ENCODE measurements at regions not wholly inside any gene's neighbourhood (a gene's known extent, or its start where the extent isn't known, plus 50 kb on each side); places are given as distances from the start of the nearest gene placed in this dataset.

DNA sequence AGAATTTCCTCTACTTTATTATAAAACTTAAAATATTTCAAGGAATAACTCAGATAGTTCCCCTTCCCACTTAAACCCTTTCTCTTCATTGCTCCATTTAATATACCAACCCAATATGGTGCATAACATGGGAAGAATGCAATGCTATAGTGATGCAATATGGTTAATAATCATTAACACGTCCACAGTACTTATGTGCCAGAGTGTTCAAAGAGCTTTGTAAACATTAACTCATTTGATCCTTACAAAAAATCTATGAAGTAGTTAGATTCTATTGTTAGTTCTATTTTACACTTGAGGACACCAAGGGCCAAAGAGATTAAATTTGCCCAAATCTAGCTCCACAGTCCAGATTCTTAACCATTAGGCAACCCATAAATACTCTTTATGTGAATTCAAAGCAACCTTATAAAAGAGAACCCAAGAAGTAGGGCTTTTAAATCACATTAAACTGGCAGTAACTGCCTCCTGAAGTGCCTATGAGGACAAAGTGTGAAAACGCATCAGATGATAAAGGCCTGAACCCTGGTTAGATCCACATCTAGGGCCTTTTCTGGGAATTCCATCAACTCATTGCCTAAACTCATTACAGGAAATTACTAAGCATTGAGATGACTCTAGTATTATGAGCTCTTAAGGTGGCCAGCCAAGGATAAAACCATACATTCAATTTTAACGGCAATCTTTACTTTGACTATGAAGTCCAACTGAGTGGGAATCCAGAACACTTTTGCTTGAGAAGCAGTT lies 94.3 kb downstream of the AREG start:
- TF ChIP-seq ZEB2 (tag by site-specific recombination; IDR thresholded peaks at IDR 0.05): no peak
- no peak for TF ChIP-seq ZNF24 (tag by site-specific recombination; IDR thresholded peaks at IDR 0.05)
- TF ChIP-seq ZNF221 (tag by site-specific recombination; IDR thresholded peaks at IDR 0.05; ENCODE audit: borderline replicate concordance): no peak
- no peak for TF ChIP-seq ZNF555 (tag by site-specific recombination; conservative IDR thresholded peaks at IDR 0.05)
- TF ChIP-seq ZNF214 (tag by site-specific recombination; IDR thresholded peaks at IDR 0.05; ENCODE audit: borderline replicate concordance): no peak
- no peak for TF ChIP-seq ZNF596 (tag by site-specific recombination; IDR thresholded peaks at IDR 0.05)
- TF ChIP-seq, protein P1, sequence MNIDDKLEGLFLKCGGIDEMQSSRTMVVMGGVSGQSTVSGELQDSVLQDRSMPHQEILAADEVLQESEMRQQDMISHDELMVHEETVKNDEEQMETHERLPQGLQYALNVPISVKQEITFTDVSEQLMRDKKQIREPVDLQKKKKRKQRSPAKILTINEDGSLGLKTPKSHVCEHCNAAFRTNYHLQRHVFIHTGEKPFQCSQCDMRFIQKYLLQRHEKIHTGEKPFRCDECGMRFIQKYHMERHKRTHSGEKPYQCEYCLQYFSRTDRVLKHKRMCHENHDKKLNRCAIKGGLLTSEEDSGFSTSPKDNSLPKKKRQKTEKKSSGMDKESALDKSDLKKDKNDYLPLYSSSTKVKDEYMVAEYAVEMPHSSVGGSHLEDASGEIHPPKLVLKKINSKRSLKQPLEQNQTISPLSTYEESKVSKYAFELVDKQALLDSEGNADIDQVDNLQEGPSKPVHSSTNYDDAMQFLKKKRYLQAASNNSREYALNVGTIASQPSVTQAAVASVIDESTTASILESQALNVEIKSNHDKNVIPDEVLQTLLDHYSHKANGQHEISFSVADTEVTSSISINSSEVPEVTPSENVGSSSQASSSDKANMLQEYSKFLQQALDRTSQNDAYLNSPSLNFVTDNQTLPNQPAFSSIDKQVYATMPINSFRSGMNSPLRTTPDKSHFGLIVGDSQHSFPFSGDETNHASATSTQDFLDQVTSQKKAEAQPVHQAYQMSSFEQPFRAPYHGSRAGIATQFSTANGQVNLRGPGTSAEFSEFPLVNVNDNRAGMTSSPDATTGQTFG (tag by site-specific recombination; IDR thresholded peaks at IDR 0.05; ENCODE audit: borderline replicate concordance): no peak
- TF ChIP-seq ZNF521 (tag by site-specific recombination; IDR thresholded peaks at IDR 0.05): no peak
- TF ChIP-seq ZNF138 (tag by site-specific recombination; IDR thresholded peaks at IDR 0.05; ENCODE audit: borderline replicate concordance): no peak
- no peak for TF ChIP-seq SCRT1 (tag by site-specific recombination; IDR thresholded peaks at IDR 0.05; ENCODE audit: borderline replicate concordance)
- TF ChIP-seq ZNF302 (tag by site-specific recombination; IDR thresholded peaks at IDR 0.05; ENCODE audit: low read depth): no peak
- Histone ChIP-seq H3K9me3 (ENCODE audit: control insufficient read depth, insufficient read depth, low read depth, low read length) (no peaks in the 10 kb centered on the region), H3K27ac (ENCODE audit: extremely low read depth, low read depth, low read length) (no peak overlapping the region), H3K4me3 (ENCODE audit: low read depth, low read length) (no peak overlapping the region), H3K36me3 (ENCODE audit: control insufficient read depth in 2 of 2, insufficient read depth in 1 of 2, low read length in 2 of 2) (no peaks in the 10 kb centered on the region), H3K4me1 (ENCODE audit: control insufficient read depth, insufficient read depth, low read length) (no peaks in the 10 kb centered on the region)
- ChIA-PET POLR2A (no interaction called here), CTCF (interaction anchor here (0.6 to 2.3 kb wide), 4 partner anchors 37 to 162 kb away, joined by 3 to 6 read pairs (median 4); no protein-coding TSS in a partner anchor)

DNA sequence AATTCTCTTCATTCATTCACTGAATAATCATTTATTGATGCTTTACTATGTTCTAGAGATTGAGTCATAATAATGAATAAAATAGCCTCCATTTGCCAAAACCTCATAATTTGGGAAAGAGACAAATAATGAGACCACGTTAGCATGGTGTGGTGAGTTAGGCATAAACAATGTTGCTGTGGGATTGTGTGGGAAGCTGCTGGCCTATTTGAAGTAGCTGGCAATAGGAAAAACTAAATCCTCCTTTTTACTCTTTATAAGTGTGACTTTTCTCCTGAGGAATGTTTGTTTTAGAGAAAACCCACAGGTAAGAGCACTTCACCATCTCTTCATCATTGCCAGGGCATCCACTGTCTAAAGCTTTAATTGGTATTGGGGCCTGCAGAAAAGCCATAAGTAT lies 95.3 kb downstream of the AREG start:
- CTCF ChIA-PET: interaction anchor here (1.6 to 2.3 kb wide), 2 partner anchors 82 to 130 kb away, joined by 4 to 6 read pairs; no protein-coding TSS in a partner anchor
- no peak overlapping the region for H3K27ac ChIP-seq (ENCODE audit: extremely low read depth, low read depth, low read length)
- POLR2A ChIA-PET: no interaction called here
- no peak overlapping the region for H3K4me3 ChIP-seq (ENCODE audit: low read depth, low read length)
- H3K4me1 ChIP-seq (ENCODE audit: control insufficient read depth, insufficient read depth, low read length): no peaks in the 10 kb centered on the region
- H3K9me3 ChIP-seq (ENCODE audit: control insufficient read depth, insufficient read depth, low read depth, low read length): no peaks in the 10 kb centered on the region
- TF ChIP-seq, protein P2, sequence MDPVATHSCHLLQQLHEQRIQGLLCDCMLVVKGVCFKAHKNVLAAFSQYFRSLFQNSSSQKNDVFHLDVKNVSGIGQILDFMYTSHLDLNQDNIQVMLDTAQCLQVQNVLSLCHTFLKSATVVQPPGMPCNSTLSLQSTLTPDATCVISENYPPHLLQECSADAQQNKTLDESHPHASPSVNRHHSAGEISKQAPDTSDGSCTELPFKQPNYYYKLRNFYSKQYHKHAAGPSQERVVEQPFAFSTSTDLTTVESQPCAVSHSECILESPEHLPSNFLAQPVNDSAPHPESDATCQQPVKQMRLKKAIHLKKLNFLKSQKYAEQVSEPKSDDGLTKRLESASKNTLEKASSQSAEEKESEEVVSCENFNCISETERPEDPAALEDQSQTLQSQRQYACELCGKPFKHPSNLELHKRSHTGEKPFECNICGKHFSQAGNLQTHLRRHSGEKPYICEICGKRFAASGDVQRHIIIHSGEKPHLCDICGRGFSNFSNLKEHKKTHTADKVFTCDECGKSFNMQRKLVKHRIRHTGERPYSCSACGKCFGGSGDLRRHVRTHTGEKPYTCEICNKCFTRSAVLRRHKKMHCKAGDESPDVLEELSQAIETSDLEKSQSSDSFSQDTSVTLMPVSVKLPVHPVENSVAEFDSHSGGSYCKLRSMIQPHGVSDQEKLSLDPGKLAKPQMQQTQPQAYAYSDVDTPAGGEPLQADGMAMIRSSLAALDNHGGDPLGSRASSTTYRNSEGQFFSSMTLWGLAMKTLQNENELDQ (tag by site-specific recombination; IDR thresholded peaks at IDR 0.05; ENCODE audit: low read depth): no peak
- no peak for TF ChIP-seq ZNF155 (tag by site-specific recombination; IDR thresholded peaks at IDR 0.05)
- TF ChIP-seq, protein P3, sequence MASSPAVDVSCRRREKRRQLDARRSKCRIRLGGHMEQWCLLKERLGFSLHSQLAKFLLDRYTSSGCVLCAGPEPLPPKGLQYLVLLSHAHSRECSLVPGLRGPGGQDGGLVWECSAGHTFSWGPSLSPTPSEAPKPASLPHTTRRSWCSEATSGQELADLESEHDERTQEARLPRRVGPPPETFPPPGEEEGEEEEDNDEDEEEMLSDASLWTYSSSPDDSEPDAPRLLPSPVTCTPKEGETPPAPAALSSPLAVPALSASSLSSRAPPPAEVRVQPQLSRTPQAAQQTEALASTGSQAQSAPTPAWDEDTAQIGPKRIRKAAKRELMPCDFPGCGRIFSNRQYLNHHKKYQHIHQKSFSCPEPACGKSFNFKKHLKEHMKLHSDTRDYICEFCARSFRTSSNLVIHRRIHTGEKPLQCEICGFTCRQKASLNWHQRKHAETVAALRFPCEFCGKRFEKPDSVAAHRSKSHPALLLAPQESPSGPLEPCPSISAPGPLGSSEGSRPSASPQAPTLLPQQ (tag by site-specific recombination; IDR thresholded peaks at IDR 0.05): no peak
- no peak for TF ChIP-seq ZNF426 (tag by site-specific recombination; IDR thresholded peaks at IDR 0.05)
- H3K36me3 ChIP-seq (ENCODE audit: control insufficient read depth in 2 of 2, insufficient read depth in 1 of 2, low read length in 2 of 2): no peaks in the 10 kb centered on the region
